ENCODE measurements at regions not wholly inside any gene's neighbourhood (a gene's known extent, or its start where the extent isn't known, plus 50 kb on each side); places are given as distances from the start of the nearest gene placed in this dataset.

- no peak for TF ChIP-seq SIN3A (IDR thresholded peaks at IDR 0.05; ENCODE audit: borderline replicate concordance, insufficient read depth, low read length)
- no peak for TF ChIP-seq TAF1 (IDR thresholded peaks at IDR 0.05; ENCODE audit: borderline replicate concordance, insufficient read depth, low read length)
- TF ChIP-seq REST (IDR thresholded peaks at IDR 0.05; ENCODE audit: insufficient read depth in 1 of 2, low read depth in 2 of 2, low read length in 2 of 2) = no peak
- TF ChIP-seq FOXP2 (optimal IDR thresholded peaks at IDR 0.05; ENCODE audit: borderline replicate concordance, extremely low read depth, extremely low read length, insufficient read depth) = no peak
- no peak for TF ChIP-seq POLR2AphosphoS5 (IDR thresholded peaks at IDR 0.05; ENCODE audit: low read depth, low read length)
Measured at GRCh38 chr1:58231204-58231603, 315.3 kb downstream of the OMA1 start.

GRCh38 chr1:58227604-58228003, 318.9 kb downstream of the OMA1 start:
- TF ChIP-seq TAF1 (IDR thresholded peaks at IDR 0.05; ENCODE audit: borderline replicate concordance, insufficient read depth, low read length) = no peak
- no peak for TF ChIP-seq REST (IDR thresholded peaks at IDR 0.05; ENCODE audit: insufficient read depth in 1 of 2, low read depth in 2 of 2, low read length in 2 of 2)

GRCh38 chr1:58223522-58223921, 323.0 kb downstream of the OMA1 start:
- TF ChIP-seq TAF1 (IDR thresholded peaks at IDR 0.05; ENCODE audit: borderline replicate concordance, insufficient read depth, low read length) = no peak
- TF ChIP-seq POLR2AphosphoS5 (IDR thresholded peaks at IDR 0.05; ENCODE audit: low read depth, low read length) = no peak
- no peak for TF ChIP-seq REST (IDR thresholded peaks at IDR 0.05; ENCODE audit: insufficient read depth in 1 of 2, low read depth in 2 of 2, low read length in 2 of 2)
- no peak for TF ChIP-seq SIN3A (IDR thresholded peaks at IDR 0.05; ENCODE audit: borderline replicate concordance, insufficient read depth, low read length)
- TF ChIP-seq FOXP2 (optimal IDR thresholded peaks at IDR 0.05; ENCODE audit: borderline replicate concordance, extremely low read depth, extremely low read length, insufficient read depth) = no peak

GRCh38 chr1:58220836-58221472, 325.6 kb downstream of the OMA1 start:
- TF ChIP-seq TAF1 (IDR thresholded peaks at IDR 0.05; ENCODE audit: borderline replicate concordance, insufficient read depth, low read length) (no peak), POLR2AphosphoS5 (IDR thresholded peaks at IDR 0.05; ENCODE audit: low read depth, low read length) (no peak), FOXP2 (optimal IDR thresholded peaks at IDR 0.05; ENCODE audit: borderline replicate concordance, extremely low read depth, extremely low read length, insufficient read depth) (no peak), REST (IDR thresholded peaks at IDR 0.05; ENCODE audit: insufficient read depth in 1 of 2, low read depth in 2 of 2, low read length in 2 of 2) (no peak), SIN3A (IDR thresholded peaks at IDR 0.05; ENCODE audit: borderline replicate concordance, insufficient read depth, low read length) (no peak)

GRCh38 chr1:58214674-58215073, 331.9 kb downstream of the OMA1 start:
- TF ChIP-seq POLR2AphosphoS5 (IDR thresholded peaks at IDR 0.05; ENCODE audit: low read depth, low read length) (no peak), FOXP2 (optimal IDR thresholded peaks at IDR 0.05; ENCODE audit: borderline replicate concordance, extremely low read depth, extremely low read length, insufficient read depth) (no peak), SIN3A (IDR thresholded peaks at IDR 0.05; ENCODE audit: borderline replicate concordance, insufficient read depth, low read length) (no peak), TAF1 (IDR thresholded peaks at IDR 0.05; ENCODE audit: borderline replicate concordance, insufficient read depth, low read length) (no peak), REST (IDR thresholded peaks at IDR 0.05; ENCODE audit: insufficient read depth in 1 of 2, low read depth in 2 of 2, low read length in 2 of 2) (no peak)
